K562 (cell line): ENCODE measurements at regions not wholly inside any gene's neighbourhood (a gene's known extent, or its start where the extent isn't known, plus 50 kb on each side); places are given as distances from the start of the nearest gene placed in this dataset.

ENCODE experiments used
- ATAC-seq: fragments of 200-7000 bp; cut with Tn5 transposase; 3 replicates; pipeline ENCODE4 v1.9.1; 2020; ENCODE audit warnings: moderate library complexity
- BruUV-seq: library from RNA; stranded (reverse); fragments of 400-500 nt; replicated peaks from 2 replicates; lab custom pipeline; 2021; lab: Mats Ljungman, UMichigan
- CTCF ChIA-PET: fragments of 300-600 bp; formaldehyde crosslinking; extraction: SDS; loops from one replicate; lab custom pipeline; 2021; ENCODE audit warnings: low intra/inter-chr PET ratio; lab: Yijun Ruan, JAX
- POLR2A ChIA-PET: fragments of 300-600, 350-650 bp; sonication (Branson Sonifier 250); formaldehyde crosslinking; extraction: SDS; loops from one replicate; lab custom pipeline; 2021; ENCODE audit warnings: antibody characterized with exemption, inconsistent platforms; lab: Yijun Ruan, JAX
- DNase-seq, 4 experiments: peaks; one replicate each; pipeline versions ENCODE4 v3.0.0 to v3.0.0-alpha.2; 2011 to 2018; ENCODE audit warnings: low spot score in 3 of 4, mixed read lengths in 3 of 4; ENCODE audit errors: extremely low read depth in 1 of 4
- FAIRE-seq: peaks from 2 replicates; lab custom pipeline; 2011; peaks lifted over from hg19 to GRCh38; lab: Jason Lieb, UNC
- H2AFZ ChIP-seq: 2 replicates; pipeline ENCODE4 v1.6.0; 2011; ENCODE audit warnings: low read depth, low read length, control low read depth, inconsistent platforms
- H3K27ac ChIP-seq: fragments of 200-600 bp; 3 replicates; pipeline ENCODE4 v1.8.0; 2011; ENCODE audit warnings: low read depth, mild to moderate bottlenecking, control low read depth, inconsistent platforms, low read length, moderate library complexity, mixed read lengths; ENCODE audit errors: extremely low read depth
- H3K27me3 ChIP-seq, 2 experiments: fragments of 300-600 bp in 1 of 2; 2 replicates in 1 of 2; 3 replicates in 1 of 2; pipeline versions ENCODE4 v1.6.0 to v1.8.0; 2011; ENCODE audit warnings: inconsistent platforms in 2 of 2, low read length in 2 of 2, mild to moderate bottlenecking in 1 of 2, mixed read lengths in 1 of 2, moderate library complexity in 1 of 2; ENCODE audit not compliant: control insufficient read depth in 2 of 2, insufficient read depth in 2 of 2
- H3K36me3 ChIP-seq: fragments of 300-600 bp; 3 replicates; pipeline ENCODE4 v1.8.0; 2011; ENCODE audit warnings: mild to moderate bottlenecking, low read length, inconsistent platforms; ENCODE audit not compliant: control insufficient read depth, insufficient read depth
- H3K4me1 ChIP-seq, 2 experiments: fragments of 200-600 bp in 1 of 2; replicated peaks in 1 of 2; 2 replicates in 1 of 2; 3 replicates in 1 of 2; pipeline versions ENCODE4 v1.5.1 to v1.8.0; 2011; ENCODE audit warnings: inconsistent platforms in 2 of 2, low read length in 2 of 2, mild to moderate bottlenecking in 1 of 2, mixed read lengths in 1 of 2, moderate library complexity in 1 of 2; ENCODE audit not compliant: control insufficient read depth in 2 of 2, insufficient read depth in 2 of 2
- H3K4me2 ChIP-seq: 2 replicates; pipeline ENCODE4 v1.6.1; 2011; ENCODE audit warnings: low read length, control low read depth, inconsistent platforms, mixed read lengths; ENCODE audit not compliant: insufficient read depth
- H3K4me3 ChIP-seq: fragments of 200-600 bp; sonication (generic), shearing (Covaris generic); 2 replicates; pipeline ENCODE4 v1.5.1; 2016; ENCODE audit warnings: control low read depth, inconsistent platforms
- H3K79me2 ChIP-seq: fragments of 200-600 bp; 3 replicates; pipeline ENCODE4 v1.8.0; 2011; ENCODE audit warnings: low read length, inconsistent platforms; ENCODE audit not compliant: control insufficient read depth, insufficient read depth
- H3K9ac ChIP-seq, 2 experiments: 2 replicates each; pipeline versions ENCODE4 v1.6.0 to v1.6.1; 2011; ENCODE audit warnings: low read depth in 2 of 2, low read length in 2 of 2, control low read depth in 1 of 2, inconsistent platforms in 1 of 2, mild to moderate bottlenecking in 1 of 2, mixed read lengths in 1 of 2; ENCODE audit not compliant: insufficient read depth in 1 of 2
- H3K9me1 ChIP-seq: one replicate; pipeline ENCODE4 v1.6.0; 2011; ENCODE audit warnings: inconsistent platforms, mild to moderate bottlenecking, low read length, moderate library complexity; ENCODE audit not compliant: control insufficient read depth, insufficient read depth
- H3K9me3 ChIP-seq: replicated peaks from 2 replicates; pipeline ENCODE4 v1.5.1; 2011; ENCODE audit warnings: low read depth, low read length, inconsistent platforms; ENCODE audit not compliant: control insufficient read depth, insufficient read depth
- H4K20me1 ChIP-seq: replicated peaks from 2 replicates; pipeline ENCODE4 v1.6.1; 2011; ENCODE audit warnings: low read length, inconsistent platforms, mixed read lengths; ENCODE audit not compliant: control insufficient read depth, insufficient read depth
- HDGF ChIP-seq: fragments of 450-650 bp; IDR thresholded peaks from 2 replicates; pipeline ENCODE4 v1.6.1; 2016
- ILK ChIP-seq: fragments of 450-650 bp; IDR thresholded peaks from 2 replicates; pipeline ENCODE4 v1.6.1; 2016; ENCODE audit warnings: missing genetic modification characterization, low read depth, mild to moderate bottlenecking, missing compliant biosample characterization, moderate library complexity, borderline replicate concordance
- NFXL1 ChIP-seq: fragments of 450-650 bp; formaldehyde crosslinking; IDR thresholded peaks from 2 replicates; pipeline ENCODE4 v1.4.0; 2021; ENCODE audit warnings: mild to moderate bottlenecking
- OTX1 ChIP-seq: fragments of 450-650 bp; formaldehyde crosslinking; IDR thresholded peaks from 2 replicates; pipeline ENCODE4 v1.4.0; 2022; ENCODE audit warnings: mild to moderate bottlenecking
- RBM39 ChIP-seq: fragments of 200-400 bp; formaldehyde crosslinking; optimal IDR thresholded peaks from 2 replicates; pipeline ENCODE3; 2018; ENCODE audit warnings: low read depth, low read length
- ZNF584 ChIP-seq: fragments of 200-800 bp; sonication (Bioruptor generic); IDR thresholded peaks from 2 replicates; pipeline ENCODE4 v1.6.1; 2016; ENCODE audit warnings: low read depth, mild to moderate bottlenecking, missing genetic modification characterization, missing compliant biosample characterization
- WGBS: fragments of 100-300 bp; shearing (Covaris generic); methylation state at CpG from one replicate; pipeline ENCODE4 v1.1.6; 2016; ENCODE audit warnings: low coverage, mixed read lengths; ENCODE audit not compliant: insufficient coverage; ENCODE audit errors: missing lambda C conversion rate; 5-methylcytosine and 5-hydroxymethylcytosine counted together
- in situ Hi-C: fragments of 300-500 bp; cut with MboI; formaldehyde crosslinking; loops from 4 replicates; pipeline ENCODE4 v1.15.0; 2018; ENCODE audit warnings: inconsistent platforms, mixed read lengths
- intact Hi-C: fragments of 100-400 bp; cut with micrococcal nuclease; formaldehyde crosslinking; loops from 2 replicates; pipeline ENCODE4 v1.14.2; 2022
- TF ChIP-seq, protein P1 (sequence below): fragments of 450-650 bp; formaldehyde crosslinking; IDR thresholded peaks from 2 replicates; pipeline ENCODE4 v1.4.0; 2022; ENCODE audit warnings: missing genetic modification characterization
- TF ChIP-seq, protein P2 (sequence below): fragments of 250-450 bp; sonication (Bioruptor Pico); IDR thresholded peaks from 2 replicates; pipeline ENCODE4 v1.4.0; 2020; ENCODE audit warnings: mild to moderate bottlenecking, moderate library complexity

DNA sequence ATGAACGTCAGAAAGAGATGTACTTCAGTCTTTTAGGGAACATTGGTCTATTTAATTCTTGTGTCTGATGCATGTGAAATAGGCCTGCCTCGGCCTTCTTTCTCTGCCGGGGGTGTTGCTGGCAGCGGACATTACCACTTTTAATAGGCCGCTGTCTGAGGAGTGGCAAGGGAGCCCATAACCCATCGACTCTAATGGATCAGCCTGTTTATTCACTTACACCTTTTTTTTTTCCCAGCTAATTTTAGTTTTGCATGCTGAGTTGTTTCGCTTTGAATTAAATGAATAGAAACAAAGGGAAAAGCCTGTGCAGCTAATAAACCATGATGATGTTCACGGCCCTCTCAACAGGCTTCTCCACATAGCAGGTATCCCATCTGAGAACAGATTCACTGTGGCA is 78.4 kb downstream of the KCTD15 start:
- no TSS peak for BruUV-seq
- H3K79me2 ChIP-seq, result no peaks in the 10 kb centered on the region
- H3K4me2 ChIP-seq, result no peak overlapping the region
- ATAC-seq (no peak), DNase-seq (no peak), FAIRE-seq (no peak)
- WGBS, result 2% methylated on average over 8 of the region's 8 CpGs
- POLR2A ChIA-PET, result no interaction called here
- H4K20me1 ChIP-seq, result no peaks in the 10 kb centered on the region; the same call in 1 of the 2 replicates
- H3K27ac ChIP-seq, result no peak overlapping the region
- TF ChIP-seq ZNF584 (CRISPR knock-in tag) (no peak), ILK (tag) (no peak), RBM39 (no peak), NFXL1 (CRISPR knock-in tag) (no peak), HDGF (no peak), OTX1 (CRISPR knock-in tag) (no peak)
- TF ChIP-seq, protein P1, sequence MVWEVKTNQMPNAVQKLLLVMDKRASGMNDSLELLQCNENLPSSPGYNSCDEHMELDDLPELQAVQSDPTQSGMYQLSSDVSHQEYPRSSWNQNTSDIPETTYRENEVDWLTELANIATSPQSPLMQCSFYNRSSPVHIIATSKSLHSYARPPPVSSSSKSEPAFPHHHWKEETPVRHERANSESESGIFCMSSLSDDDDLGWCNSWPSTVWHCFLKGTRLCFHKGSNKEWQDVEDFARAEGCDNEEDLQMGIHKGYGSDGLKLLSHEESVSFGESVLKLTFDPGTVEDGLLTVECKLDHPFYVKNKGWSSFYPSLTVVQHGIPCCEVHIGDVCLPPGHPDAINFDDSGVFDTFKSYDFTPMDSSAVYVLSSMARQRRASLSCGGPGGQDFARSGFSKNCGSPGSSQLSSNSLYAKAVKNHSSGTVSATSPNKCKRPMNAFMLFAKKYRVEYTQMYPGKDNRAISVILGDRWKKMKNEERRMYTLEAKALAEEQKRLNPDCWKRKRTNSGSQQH, result no peak
- TF ChIP-seq, protein P2, sequence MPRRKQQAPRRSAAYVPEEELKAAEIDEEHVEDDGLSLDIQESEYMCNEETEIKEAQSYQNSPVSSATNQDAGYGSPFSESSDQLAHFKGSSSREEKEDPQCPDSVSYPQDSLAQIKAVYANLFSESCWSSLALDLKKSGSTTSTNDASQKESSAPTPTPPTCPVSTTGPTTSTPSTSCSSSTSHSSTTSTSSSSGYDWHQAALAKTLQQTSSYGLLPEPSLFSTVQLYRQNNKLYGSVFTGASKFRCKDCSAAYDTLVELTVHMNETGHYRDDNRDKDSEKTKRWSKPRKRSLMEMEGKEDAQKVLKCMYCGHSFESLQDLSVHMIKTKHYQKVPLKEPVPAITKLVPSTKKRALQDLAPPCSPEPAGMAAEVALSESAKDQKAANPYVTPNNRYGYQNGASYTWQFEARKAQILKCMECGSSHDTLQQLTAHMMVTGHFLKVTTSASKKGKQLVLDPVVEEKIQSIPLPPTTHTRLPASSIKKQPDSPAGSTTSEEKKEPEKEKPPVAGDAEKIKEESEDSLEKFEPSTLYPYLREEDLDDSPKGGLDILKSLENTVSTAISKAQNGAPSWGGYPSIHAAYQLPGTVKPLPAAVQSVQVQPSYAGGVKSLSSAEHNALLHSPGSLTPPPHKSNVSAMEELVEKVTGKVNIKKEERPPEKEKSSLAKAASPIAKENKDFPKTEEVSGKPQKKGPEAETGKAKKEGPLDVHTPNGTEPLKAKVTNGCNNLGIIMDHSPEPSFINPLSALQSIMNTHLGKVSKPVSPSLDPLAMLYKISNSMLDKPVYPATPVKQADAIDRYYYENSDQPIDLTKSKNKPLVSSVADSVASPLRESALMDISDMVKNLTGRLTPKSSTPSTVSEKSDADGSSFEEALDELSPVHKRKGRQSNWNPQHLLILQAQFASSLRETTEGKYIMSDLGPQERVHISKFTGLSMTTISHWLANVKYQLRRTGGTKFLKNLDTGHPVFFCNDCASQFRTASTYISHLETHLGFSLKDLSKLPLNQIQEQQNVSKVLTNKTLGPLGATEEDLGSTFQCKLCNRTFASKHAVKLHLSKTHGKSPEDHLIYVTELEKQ, result no peak
- H3K4me3 ChIP-seq, result no peak overlapping the region
- peaks cover 6 to 23% of the 10 kb centered on the region in 2 experiments; a peak in 3 of 5 replicates for H3K27me3 ChIP-seq
- H3K9me1 ChIP-seq, result no peaks in the 10 kb centered on the region
- H3K4me1 ChIP-seq, result peaks cover 0 to 3% of the 10 kb centered on the region in 2 experiments; a peak in 1 of 5 replicates
- intact Hi-C loops (no loop called here), in situ Hi-C loops (no loop called here)
- CTCF ChIA-PET, result no interaction called here
- no peak overlapping the region for H3K9ac ChIP-seq
- H2AFZ ChIP-seq, result no peak overlapping the region
- H3K9me3 ChIP-seq, result no peaks in the 10 kb centered on the region
- H3K36me3 ChIP-seq, result no peaks in the 10 kb centered on the region
